Thyroid gland (tissue), 4 donors: ENCODE measurements at regions not wholly inside any gene's neighbourhood (a gene's known extent, or its start where the extent isn't known, plus 50 kb on each side); places are given as distances from the start of the nearest gene placed in this dataset.
A peak's percentile ranks its signal among the peaks of the same experiment; 100 is the strongest.

Experiments used
- DNase-seq, 2 donors: peaks; one replicate each; pipeline ENCODE4 v3.0.0-alpha.2; 2019
- H3K27ac ChIP-seq, 3 donors: fragments of 200-600 bp; sonication (generic); 1 replicate in 2 of 3; 2 replicates in 1 of 3; pipeline ENCODE4 v1.5.1; 2016 to 2019; ENCODE audit warnings: mild to moderate bottlenecking in 1 of 3, moderate library complexity in 1 of 3
- H3K27me3 ChIP-seq: fragments of 200-600 bp; sonication (generic); one replicate; pipeline ENCODE4 v1.5.1; 2019
- H3K36me3 ChIP-seq, 2 donors: fragments of 200-600 bp; sonication (generic); one replicate each; pipeline ENCODE4 v1.5.1; 2016 to 2019
- H3K4me1 ChIP-seq, 2 donors: fragments of 200-600 bp; sonication (generic); one replicate each; pipeline ENCODE4 v1.5.1; 2017 to 2019
- H3K4me3 ChIP-seq, 3 donors: fragments of 200-600 bp; sonication (generic); replicated peaks in 1 of 3; 1 replicate in 2 of 3; 2 replicates in 1 of 3; pipeline ENCODE4 v1.5.1; 2016; ENCODE audit warnings: mild to moderate bottlenecking in 1 of 3
- H3K9me3 ChIP-seq: fragments of 200-600 bp; sonication (generic); one replicate; pipeline ENCODE4 v1.5.1; 2017
- POLR2A ChIP-seq, 2 donors: fragments of 450-650 bp; IDR thresholded peaks; one replicate each; pipeline ENCODE4 v1.6.1; 2017; ENCODE audit warnings: antibody characterized with exemption in 2 of 2, mild to moderate bottlenecking in 2 of 2, moderate library complexity in 1 of 2
- WGBS, 2 donors: methylation state at CpG; one replicate each; pipeline ENCODE4 v1.1.5; 2017; 5-methylcytosine and 5-hydroxymethylcytosine counted together
- intact Hi-C: fragments of 100-400 bp; cut with DNase I; formaldehyde crosslinking; loops from one replicate; pipeline ENCODE4 v1.15.1; 2023
- TF ChIP-seq, protein P1 (sequence below), 6 experiments: fragments of 200-600 bp in 3 of 6; fragments of 450-650 bp in 3 of 6; sonication (generic) in 3 of 6; IDR thresholded peaks; one replicate each; pipeline ENCODE4 v1.5.1; 2016 to 2019; ENCODE audit warnings: antibody characterized with exemption in 6 of 6, mild to moderate bottlenecking in 2 of 6, inconsistent platforms in 1 of 6, moderate library complexity in 1 of 6

DNA sequence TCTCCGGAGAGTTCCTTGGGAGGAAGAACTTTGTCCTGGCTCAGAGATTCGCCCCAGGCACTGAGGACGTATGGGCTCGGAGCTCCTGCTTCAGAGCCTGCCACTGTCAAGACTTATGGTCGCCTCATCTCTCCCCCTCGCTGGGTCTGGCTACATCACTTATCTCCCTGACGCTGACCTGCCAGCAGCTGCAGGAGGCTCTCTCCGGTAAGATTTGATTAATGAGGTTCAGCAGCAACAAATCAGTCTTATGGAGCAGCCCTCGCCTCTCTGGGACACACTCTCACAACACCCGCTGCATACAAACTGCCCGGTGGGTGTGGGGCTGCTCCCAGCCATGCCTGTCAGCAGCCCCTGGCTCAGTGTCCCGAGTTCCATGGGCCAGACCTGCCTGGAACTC, 297.8 kb downstream of the RRAGC start:
- intact Hi-C loops, result no loop called here
- DNase-seq, result no peak
- Histone ChIP-seq H3K9me3 (no peaks in the 10 kb centered on the region), H3K27ac (no peak overlapping the region), H3K4me1 (peaks cover 15 to 50% of the 10 kb centered on the region in 2 donors), H3K36me3 (no peaks in the 10 kb centered on the region), H3K27me3 (no peaks in the 10 kb centered on the region), H3K4me3 (no peak overlapping the region)
- 70 to 79% methylated on average over 12 of the region's 12 CpGs for WGBS, 2 donors
- TF ChIP-seq POLR2A (IDR thresholded peaks at IDR 0.05), result no peak
- TF ChIP-seq, protein P1, sequence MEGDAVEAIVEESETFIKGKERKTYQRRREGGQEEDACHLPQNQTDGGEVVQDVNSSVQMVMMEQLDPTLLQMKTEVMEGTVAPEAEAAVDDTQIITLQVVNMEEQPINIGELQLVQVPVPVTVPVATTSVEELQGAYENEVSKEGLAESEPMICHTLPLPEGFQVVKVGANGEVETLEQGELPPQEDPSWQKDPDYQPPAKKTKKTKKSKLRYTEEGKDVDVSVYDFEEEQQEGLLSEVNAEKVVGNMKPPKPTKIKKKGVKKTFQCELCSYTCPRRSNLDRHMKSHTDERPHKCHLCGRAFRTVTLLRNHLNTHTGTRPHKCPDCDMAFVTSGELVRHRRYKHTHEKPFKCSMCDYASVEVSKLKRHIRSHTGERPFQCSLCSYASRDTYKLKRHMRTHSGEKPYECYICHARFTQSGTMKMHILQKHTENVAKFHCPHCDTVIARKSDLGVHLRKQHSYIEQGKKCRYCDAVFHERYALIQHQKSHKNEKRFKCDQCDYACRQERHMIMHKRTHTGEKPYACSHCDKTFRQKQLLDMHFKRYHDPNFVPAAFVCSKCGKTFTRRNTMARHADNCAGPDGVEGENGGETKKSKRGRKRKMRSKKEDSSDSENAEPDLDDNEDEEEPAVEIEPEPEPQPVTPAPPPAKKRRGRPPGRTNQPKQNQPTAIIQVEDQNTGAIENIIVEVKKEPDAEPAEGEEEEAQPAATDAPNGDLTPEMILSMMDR (IDR thresholded peaks at IDR 0.05), result no peak

DNA sequence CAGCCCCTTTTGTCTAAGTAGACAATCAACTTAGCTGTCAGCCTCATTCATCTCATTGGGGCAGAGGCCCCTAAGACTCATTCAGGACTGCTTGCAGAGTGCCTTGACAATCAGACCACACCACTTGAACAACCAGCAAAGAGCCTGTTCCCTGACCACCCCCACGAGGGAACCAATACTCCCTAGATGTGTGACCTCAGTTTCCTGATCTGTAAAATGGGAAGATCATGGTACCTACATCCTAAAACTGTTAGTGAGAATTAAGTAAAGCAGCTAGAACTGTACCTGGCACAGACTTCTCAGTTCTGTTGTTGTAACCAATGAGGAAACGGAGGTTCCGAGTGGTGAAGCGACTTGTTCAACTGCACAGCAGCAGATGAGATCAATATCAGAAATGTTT, 298.5 kb downstream of the RRAGC start:
- H3K27ac ChIP-seq, result no peak overlapping the region
- no peaks in the 10 kb centered on the region for H3K9me3 ChIP-seq
- no peaks in the 10 kb centered on the region for H3K27me3 ChIP-seq
- no peak for DNase-seq
- H3K36me3 ChIP-seq, result no peaks in the 10 kb centered on the region
- no peak for TF ChIP-seq POLR2A (IDR thresholded peaks at IDR 0.05)
- TF ChIP-seq, protein P1 (IDR thresholded peaks at IDR 0.05), result no peak
- H3K4me1 ChIP-seq, result peaks cover 15 to 50% of the 10 kb centered on the region in 2 donors
- WGBS, 2 donors, result 79 to 86% methylated on average over 4 of the region's 4 CpGs
- no peak overlapping the region for H3K4me3 ChIP-seq
- intact Hi-C loops, result no loop called here

DNA sequence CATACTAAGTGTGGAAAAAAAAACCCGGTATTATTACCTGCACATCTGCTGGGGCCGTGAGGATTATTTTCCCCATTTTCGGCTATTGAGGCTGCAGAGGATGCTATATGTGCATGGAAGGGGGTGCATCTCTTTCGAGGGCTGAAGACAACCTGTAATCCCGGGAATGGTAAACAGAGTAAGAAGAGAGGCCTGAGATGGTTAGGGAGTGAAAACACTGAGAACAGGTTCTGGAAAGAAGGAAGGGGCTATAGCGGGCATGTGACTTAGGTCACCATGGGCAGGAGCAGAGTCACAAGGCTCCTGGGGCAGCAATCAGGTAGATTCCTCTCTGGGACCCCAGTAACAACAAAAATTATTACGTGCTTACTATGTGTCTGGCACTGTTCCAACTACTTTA, 299.1 kb downstream of the RRAGC start:
- intact Hi-C loops, result no loop called here
- DNase-seq, result no peak
- H3K36me3 ChIP-seq, result no peaks in the 10 kb centered on the region
- no peak for TF ChIP-seq POLR2A (IDR thresholded peaks at IDR 0.05)
- TF ChIP-seq, protein P1 (IDR thresholded peaks at IDR 0.05), result no peak
- 67 to 74% methylated on average over 7 of the region's 7 CpGs for WGBS, 2 donors
- H3K9me3 ChIP-seq, result no peaks in the 10 kb centered on the region
- no peak overlapping the region for H3K4me3 ChIP-seq
- H3K27me3 ChIP-seq, result no peaks in the 10 kb centered on the region
- peaks cover 15 to 50% of the 10 kb centered on the region in 2 donors for H3K4me1 ChIP-seq
- H3K27ac ChIP-seq, result no peak overlapping the region

DNA sequence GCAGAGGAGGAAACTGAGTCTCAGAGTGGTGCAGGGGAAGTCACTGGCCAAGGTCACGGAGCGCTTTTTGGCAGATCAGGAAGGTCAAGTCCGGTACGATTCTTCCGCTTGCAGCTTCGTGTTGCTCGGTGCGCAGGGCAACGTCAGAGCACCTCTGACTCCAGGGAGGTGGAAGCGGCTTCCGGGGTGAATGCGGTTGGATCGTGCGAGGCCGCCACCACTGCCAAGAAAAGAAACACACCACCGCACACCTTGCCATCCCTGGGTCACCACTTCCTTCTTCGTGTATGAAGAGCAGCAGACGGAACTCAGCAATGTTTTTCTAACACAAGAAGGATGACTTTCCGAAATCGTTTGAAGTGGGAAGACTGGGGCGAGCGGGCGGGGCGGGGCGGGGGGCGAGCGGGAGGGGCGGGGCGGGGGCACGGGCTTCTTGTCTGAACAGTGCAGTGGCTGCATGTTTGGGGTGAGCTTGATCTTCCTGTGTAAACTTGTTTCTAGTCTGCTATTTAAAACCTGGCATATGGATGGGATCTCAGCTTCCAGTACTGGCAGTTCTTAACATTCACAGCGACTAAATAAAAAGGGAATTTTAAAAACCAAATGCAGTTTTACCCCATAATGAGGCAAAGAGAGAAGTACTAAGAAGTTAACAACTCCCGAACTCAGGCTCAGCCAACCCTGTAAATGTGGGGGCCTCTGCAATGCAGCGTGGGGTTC, 300.0 kb downstream of the RRAGC start:
- intact Hi-C loops, result no loop called here
- peak overlapping the region in 1 of 3 donors; percentile 5 for H3K4me3 ChIP-seq
- H3K36me3 ChIP-seq, result no peaks in the 10 kb centered on the region
- H3K9me3 ChIP-seq, result no peaks in the 10 kb centered on the region
- H3K27me3 ChIP-seq, result no peaks in the 10 kb centered on the region
- peak; percentile 80 to 85 for DNase-seq
- 6 to 7% methylated on average over 30 to 31 of the region's 33 CpGs for WGBS, 2 donors
- H3K4me1 ChIP-seq, result peaks cover 15 to 45% of the 10 kb centered on the region in 2 donors
- H3K27ac ChIP-seq, result peak overlapping the region; percentile 62 to 75 (median 65)
- TF ChIP-seq, protein P1 (IDR thresholded peaks at IDR 0.05), result no peak
- TF ChIP-seq POLR2A (IDR thresholded peaks at IDR 0.05), result peak in 1 of 2 donors; percentile 21
